SK-N-DZ (cell line): ENCODE measurements at regions not wholly inside any gene's neighbourhood (a gene's known extent, or its start where the extent isn't known, plus 50 kb on each side); places are given as distances from the start of the nearest gene placed in this dataset.

Source experiments
- DNase-seq: peaks from one replicate; pipeline ENCODE4 v3.0.0-alpha.2; 2015; ENCODE audit warnings: low spot score

DNA sequence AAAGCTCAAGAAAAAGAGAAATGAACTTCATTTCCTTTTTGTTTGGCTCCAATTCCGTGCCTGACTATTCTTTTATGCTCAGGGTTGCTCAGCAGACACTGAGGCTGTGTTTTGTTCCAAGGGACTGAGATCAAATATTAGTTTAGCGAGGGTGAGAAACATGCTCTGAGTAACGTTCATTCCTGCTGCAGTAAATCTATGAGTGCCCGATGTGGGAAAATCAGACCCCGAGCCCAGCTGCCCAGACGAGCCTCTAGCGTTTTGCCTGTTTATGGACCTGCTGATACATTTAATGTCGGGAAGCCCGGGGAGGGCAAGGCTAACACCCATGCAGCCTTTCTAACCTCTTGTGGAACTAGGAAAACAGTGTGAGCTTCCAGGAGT, 119.2 kb downstream of the VAPA start:
- no peak for DNase-seq

- no peak for DNase-seq
Measured at GRCh38 chr18:10035281-10035991, 121.6 kb downstream of the VAPA start.

GRCh38 chr18:10036479-10036878, 122.7 kb downstream of the VAPA start:
- DNase-seq: no peak

- DNase-seq: no peak
Measured at GRCh38 chr18:10037181-10037580, 123.4 kb downstream of the VAPA start.

GRCh38 chr18:10038268-10038667, 124.5 kb downstream of the VAPA start:
- no peak for DNase-seq

- DNase-seq: no peak
Measured at GRCh38 chr18:10040287-10041011, 126.6 kb downstream of the VAPA start.

DNA sequence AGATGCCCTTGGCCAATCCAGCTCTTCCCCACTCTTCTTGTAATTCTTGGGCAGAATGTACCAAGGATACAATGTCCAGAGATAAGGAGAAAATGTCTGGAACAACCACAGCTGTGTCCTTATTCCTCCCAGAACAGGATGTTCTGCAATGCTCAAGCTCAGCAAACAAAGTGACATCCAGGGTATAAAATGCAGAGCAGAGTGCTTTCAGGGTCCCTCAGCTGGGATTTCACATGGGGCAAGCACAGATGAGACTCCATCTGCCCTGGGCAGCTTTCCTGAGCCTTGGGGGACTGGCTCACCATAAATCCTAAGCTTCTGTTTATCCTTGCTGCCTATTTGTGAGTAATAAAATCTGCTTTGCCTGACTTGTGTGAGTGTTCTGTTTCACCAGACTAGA, 127.4 kb downstream of the VAPA start:
- no peak for DNase-seq

- DNase-seq: no peak
Measured at GRCh38 chr18:10042492-10042891, 128.7 kb downstream of the VAPA start.

DNA sequence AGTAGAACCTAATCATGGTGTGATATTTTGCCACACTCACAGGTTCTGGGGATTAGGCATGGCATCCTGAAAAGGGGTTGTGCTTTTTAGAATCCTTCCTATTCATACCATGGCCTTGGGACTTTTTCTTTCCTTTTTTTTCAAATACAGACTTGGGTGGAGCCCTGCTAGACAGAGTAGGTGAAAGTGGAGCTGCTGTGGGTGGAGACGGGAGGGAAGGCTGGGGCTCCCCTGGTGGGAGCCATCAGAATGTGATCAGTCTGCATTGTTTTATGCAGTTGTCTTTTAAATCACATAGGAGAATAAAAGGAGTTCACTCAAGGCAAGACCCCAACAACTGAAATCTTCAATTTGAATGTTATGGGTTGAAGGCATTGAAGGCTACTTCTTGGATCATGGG, 130.2 kb downstream of the VAPA start:
- DNase-seq: no peak

DNA sequence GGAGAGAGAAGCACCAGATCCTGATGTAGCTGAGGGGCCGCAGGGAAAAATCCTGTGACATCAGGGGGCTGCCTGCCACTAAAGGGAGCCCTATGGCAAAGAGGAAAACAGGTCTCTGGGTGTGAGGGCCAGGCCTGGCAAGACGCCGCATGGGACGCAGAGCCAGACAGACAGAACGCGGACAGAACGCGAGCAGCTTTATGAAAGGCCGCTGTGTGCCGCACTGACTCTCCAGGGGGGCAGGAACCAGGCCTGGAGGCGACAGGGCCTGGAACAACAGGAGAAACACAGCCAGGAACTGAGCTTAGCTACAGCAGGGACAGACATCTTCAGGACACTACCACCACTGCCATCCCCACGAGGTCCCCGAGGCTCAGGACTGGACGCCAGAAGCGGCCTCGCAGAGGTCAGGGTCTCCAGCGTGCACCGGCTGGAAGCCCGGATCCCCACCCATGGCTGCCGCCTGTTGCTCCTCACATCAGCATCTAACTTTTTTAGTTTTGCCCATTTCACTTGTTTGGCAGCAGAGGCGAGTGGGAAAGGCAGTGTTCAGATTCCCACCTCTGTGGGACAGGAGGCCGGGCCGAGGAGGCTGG, 131.6 kb downstream of the VAPA start:
- DNase-seq: no peak

- DNase-seq: no peak
Measured at GRCh38 chr18:10046178-10046807, 132.5 kb downstream of the VAPA start.

GRCh38 chr18:10047237-10047636, 133.4 kb downstream of the VAPA start:
- no peak for DNase-seq

DNA sequence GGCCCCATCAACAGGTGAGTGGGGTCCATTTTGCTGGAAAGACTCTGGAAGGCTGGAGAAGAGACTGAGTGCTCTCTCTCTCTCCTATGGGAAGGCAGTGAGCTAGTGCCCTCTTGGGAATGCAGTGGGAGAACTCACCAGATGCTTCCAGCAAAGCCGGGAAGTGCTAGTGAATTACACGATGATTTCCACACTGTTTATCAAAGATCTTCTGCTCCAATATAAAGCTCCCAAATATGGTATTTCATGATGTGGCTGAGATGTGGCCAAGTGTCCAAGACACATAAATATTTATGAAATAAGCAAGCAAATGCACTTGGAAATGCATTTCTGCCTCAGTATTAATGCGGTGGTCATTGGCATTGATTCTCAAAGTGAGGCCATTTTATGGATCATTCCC, 135.9 kb downstream of the VAPA start:
- no peak for DNase-seq

DNA sequence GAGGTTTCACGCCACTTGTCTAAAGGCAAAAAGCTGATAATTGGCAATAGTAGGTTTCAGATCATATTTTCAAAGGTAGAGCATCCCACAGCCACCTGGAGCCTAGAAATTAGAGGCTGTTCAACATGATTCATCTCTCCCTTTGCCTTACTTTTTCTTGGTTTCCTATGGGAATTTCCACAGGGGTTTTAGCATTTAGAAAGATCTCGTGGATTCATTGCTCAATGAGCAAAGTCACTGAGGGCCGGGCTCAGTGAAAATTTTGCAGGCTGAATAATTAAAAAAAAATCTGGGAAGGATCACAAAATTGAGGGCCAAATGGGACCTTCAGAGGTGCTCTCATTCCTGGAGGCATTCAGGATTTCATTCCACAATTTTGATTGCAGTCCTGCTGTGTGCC, 137.1 kb downstream of the VAPA start:
- DNase-seq: no peak

- DNase-seq: no peak
Measured at GRCh38 chr18:10051877-10052631, 138.2 kb downstream of the VAPA start.

DNA sequence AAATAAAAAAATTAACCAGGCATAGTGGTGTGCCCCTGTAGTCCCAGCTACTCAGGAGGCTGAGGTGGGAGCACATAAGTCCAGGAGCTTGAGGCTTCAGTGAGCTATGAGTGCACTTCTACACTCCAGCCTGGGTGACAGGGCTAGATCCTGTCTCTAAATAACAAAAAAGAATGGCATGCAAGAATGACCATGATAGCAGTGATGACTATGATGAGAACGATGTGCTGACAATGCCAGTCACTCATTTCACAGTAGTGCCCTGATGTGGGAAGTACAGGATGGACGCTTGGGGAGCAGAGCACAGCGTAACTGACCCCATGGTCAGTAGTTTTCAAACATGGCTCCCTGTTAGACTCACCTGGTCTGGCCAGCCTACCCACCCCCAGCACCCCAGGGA, 139.1 kb downstream of the VAPA start:
- DNase-seq: no peak

DNA sequence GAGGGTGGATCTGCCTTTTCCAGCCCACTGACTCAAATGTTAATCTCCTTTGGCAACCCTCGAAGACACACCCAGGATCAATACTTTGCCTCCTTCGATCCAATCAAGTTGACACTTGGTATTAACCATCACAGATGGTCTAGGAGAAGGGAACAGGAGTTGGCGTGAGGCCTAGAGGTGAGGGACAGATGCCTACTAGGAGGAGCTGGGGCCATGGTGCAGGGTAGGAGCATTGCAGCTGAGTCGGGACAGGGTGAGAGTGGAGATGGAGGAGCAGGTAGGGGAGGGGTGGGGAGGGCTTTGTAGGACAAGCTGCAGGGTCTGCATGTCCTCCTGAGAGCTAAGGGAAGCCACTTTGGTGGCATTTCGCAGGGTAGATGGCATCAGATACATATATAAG, 140.0 kb downstream of the VAPA start:
- DNase-seq: no peak

DNA sequence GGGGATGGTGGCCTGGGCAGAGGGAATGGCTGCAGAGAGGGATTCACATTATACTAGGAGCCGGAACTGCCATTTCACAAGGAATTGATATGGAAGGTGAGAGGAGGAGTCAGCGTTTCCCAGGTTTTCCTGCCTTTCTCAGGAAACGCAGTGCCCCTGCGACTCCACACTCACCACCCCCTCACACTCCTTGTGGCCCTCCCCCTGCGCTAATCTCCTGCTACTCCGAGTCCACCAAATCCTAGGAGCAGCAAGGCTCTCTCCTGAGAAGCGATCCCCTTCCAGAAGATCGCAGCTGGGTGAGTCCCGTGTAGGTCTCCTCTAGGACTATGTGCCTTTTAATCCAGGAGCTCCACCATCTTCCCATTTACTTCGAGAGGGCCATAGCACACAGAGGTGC, 140.6 kb downstream of the VAPA start:
- DNase-seq: no peak

DNA sequence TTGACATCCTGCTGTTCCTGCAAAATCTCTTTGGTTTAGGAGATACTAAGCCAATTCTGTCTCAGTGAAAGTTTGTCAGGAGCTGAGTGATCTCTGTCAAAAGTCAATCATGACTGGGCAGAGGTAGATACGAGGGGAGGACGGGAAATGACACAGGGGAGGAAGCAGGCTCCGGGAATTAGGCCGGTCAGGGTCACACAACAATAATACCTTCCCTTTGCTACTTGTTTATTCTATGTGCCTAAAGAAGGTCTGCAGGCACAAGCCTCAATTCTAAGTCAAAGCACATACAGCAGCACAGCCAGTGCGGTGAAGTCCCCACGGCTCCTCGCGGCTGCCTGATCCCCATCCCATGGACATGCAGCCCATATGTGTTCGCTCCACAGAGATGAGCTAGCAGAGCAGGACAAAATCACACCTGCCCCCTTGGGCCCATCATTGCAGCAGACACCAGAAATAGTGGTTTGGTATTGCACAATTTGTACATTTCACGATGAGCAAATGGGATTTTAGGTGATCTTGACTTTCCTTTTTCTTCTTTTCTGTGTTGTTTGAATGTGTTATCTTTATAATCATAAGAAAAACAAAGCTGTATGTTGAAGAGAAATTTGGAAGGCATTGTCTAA, 141.4 kb downstream of the VAPA start:
- DNase-seq: no peak

- no peak for DNase-seq
Measured at GRCh38 chr18:10056506-10056905, 142.7 kb downstream of the VAPA start.

- no peak for DNase-seq
Measured at GRCh38 chr18:10057401-10057893, 143.6 kb downstream of the VAPA start.
